ENCODE measurements at regions not wholly inside any gene's neighbourhood (a gene's known extent, or its start where the extent isn't known, plus 50 kb on each side); places are given as distances from the start of the nearest gene placed in this dataset.

GRCh38 chr12:87921621-87922020 is 107.6 kb downstream of the C12orf50 start:
- TF ChIP-seq SUZ12 (IDR thresholded peaks at IDR 0.05; ENCODE audit: extremely low read depth, insufficient read depth, insufficient read length) (no peak), ZNF274 (IDR thresholded peaks at IDR 0.05; ENCODE audit: low read depth, low read length) (no peak), YY1 (IDR thresholded peaks at IDR 0.05; ENCODE audit: insufficient read depth, insufficient read length) (no peak)
- no peak overlapping the region for H3K4me3 ChIP-seq (ENCODE audit: insufficient read length, low read depth)
- H3K4me1 ChIP-seq (ENCODE audit: insufficient read depth, insufficient read length): no peaks in the 10 kb centered on the region
- H3K27me3 ChIP-seq (ENCODE audit: insufficient read depth, insufficient read length): no peaks in the 10 kb centered on the region
- H3K9ac ChIP-seq (ENCODE audit: insufficient read length, low read depth): no peak overlapping the region
- DNase-seq (ENCODE audit: low read depth, low spot score): no peak
- H3K36me3 ChIP-seq (ENCODE audit: insufficient read depth, insufficient read length, low read length): no peaks in the 10 kb centered on the region
- no peaks in the 10 kb centered on the region for H3K9me3 ChIP-seq (ENCODE audit: insufficient read depth, low read length)

- H3K27me3 ChIP-seq (ENCODE audit: insufficient read depth, insufficient read length): no peaks in the 10 kb centered on the region
These were observed 109.1 kb downstream of the C12orf50 start for GRCh38 chr12:87920139-87920538.

GRCh38 chr12:87901457-87901856 is 127.7 kb downstream of the C12orf50 start:
- no peaks in the 10 kb centered on the region for H3K4me1 ChIP-seq (ENCODE audit: insufficient read depth, insufficient read length)
- no peaks in the 10 kb centered on the region for H3K27me3 ChIP-seq (ENCODE audit: insufficient read depth, insufficient read length)
- TF ChIP-seq YY1 (IDR thresholded peaks at IDR 0.05; ENCODE audit: insufficient read depth, insufficient read length) (no peak), SUZ12 (IDR thresholded peaks at IDR 0.05; ENCODE audit: extremely low read depth, insufficient read depth, insufficient read length) (no peak), ZNF274 (IDR thresholded peaks at IDR 0.05; ENCODE audit: low read depth, low read length) (no peak)
- H3K4me3 ChIP-seq (ENCODE audit: insufficient read length, low read depth): no peak overlapping the region
- H3K9ac ChIP-seq (ENCODE audit: insufficient read length, low read depth): no peak overlapping the region
- no peaks in the 10 kb centered on the region for H3K36me3 ChIP-seq (ENCODE audit: insufficient read depth, insufficient read length, low read length)
- DNase-seq (ENCODE audit: low read depth, low spot score): no peak
- no peaks in the 10 kb centered on the region for H3K9me3 ChIP-seq (ENCODE audit: insufficient read depth, low read length)

More at GRCh38 chr12:87920139-87920538, 109.1 kb downstream of the C12orf50 start:
- no peak for DNase-seq (ENCODE audit: low read depth, low spot score)
- Histone ChIP-seq H3K36me3 (ENCODE audit: insufficient read depth, insufficient read length, low read length) (no peaks in the 10 kb centered on the region), H3K9ac (ENCODE audit: insufficient read length, low read depth) (no peak overlapping the region), H3K4me3 (ENCODE audit: insufficient read length, low read depth) (no peak overlapping the region), H3K9me3 (ENCODE audit: insufficient read depth, low read length) (no peaks in the 10 kb centered on the region), H3K4me1 (ENCODE audit: insufficient read depth, insufficient read length) (no peaks in the 10 kb centered on the region)
- TF ChIP-seq SUZ12 (IDR thresholded peaks at IDR 0.05; ENCODE audit: extremely low read depth, insufficient read depth, insufficient read length) (no peak), ZNF274 (IDR thresholded peaks at IDR 0.05; ENCODE audit: low read depth, low read length) (no peak), YY1 (IDR thresholded peaks at IDR 0.05; ENCODE audit: insufficient read depth, insufficient read length) (no peak)

- no peaks in the 10 kb centered on the region for H3K36me3 ChIP-seq (ENCODE audit: insufficient read depth, insufficient read length, low read length)
- no peaks in the 10 kb centered on the region for H3K9me3 ChIP-seq (ENCODE audit: insufficient read depth, low read length)
- no peak for DNase-seq (ENCODE audit: low read depth, low spot score)
- no peaks in the 10 kb centered on the region for H3K27me3 ChIP-seq (ENCODE audit: insufficient read depth, insufficient read length)
- H3K9ac ChIP-seq (ENCODE audit: insufficient read length, low read depth): no peak overlapping the region
- no peaks in the 10 kb centered on the region for H3K4me1 ChIP-seq (ENCODE audit: insufficient read depth, insufficient read length)
- TF ChIP-seq SUZ12 (IDR thresholded peaks at IDR 0.05; ENCODE audit: extremely low read depth, insufficient read depth, insufficient read length) (no peak), YY1 (IDR thresholded peaks at IDR 0.05; ENCODE audit: insufficient read depth, insufficient read length) (no peak), ZNF274 (IDR thresholded peaks at IDR 0.05; ENCODE audit: low read depth, low read length) (no peak)
- H3K4me3 ChIP-seq (ENCODE audit: insufficient read length, low read depth): no peak overlapping the region
These were observed 131.5 kb downstream of the C12orf50 start for GRCh38 chr12:87897662-87898061.

GRCh38 chr12:87883806-87884205 is 145.4 kb downstream of the C12orf50 start:
- H3K9ac ChIP-seq (ENCODE audit: insufficient read length, low read depth): no peak overlapping the region
- no peaks in the 10 kb centered on the region for H3K27me3 ChIP-seq (ENCODE audit: insufficient read depth, insufficient read length)
- H3K4me1 ChIP-seq (ENCODE audit: insufficient read depth, insufficient read length): no peaks in the 10 kb centered on the region
- no peak for TF ChIP-seq SUZ12 (IDR thresholded peaks at IDR 0.05; ENCODE audit: extremely low read depth, insufficient read depth, insufficient read length)
- TF ChIP-seq YY1 (IDR thresholded peaks at IDR 0.05; ENCODE audit: insufficient read depth, insufficient read length): no peak
- no peak for TF ChIP-seq ZNF274 (IDR thresholded peaks at IDR 0.05; ENCODE audit: low read depth, low read length)
- H3K36me3 ChIP-seq (ENCODE audit: insufficient read depth, insufficient read length, low read length): no peaks in the 10 kb centered on the region
- no peak for DNase-seq (ENCODE audit: low read depth, low spot score)
- H3K4me3 ChIP-seq (ENCODE audit: insufficient read length, low read depth): no peak overlapping the region
- H3K9me3 ChIP-seq (ENCODE audit: insufficient read depth, low read length): no peaks in the 10 kb centered on the region

GRCh38 chr12:87879141-87879540 is 150.1 kb downstream of the C12orf50 start:
- Histone ChIP-seq H3K27me3 (ENCODE audit: insufficient read depth, insufficient read length) (no peaks in the 10 kb centered on the region), H3K9me3 (ENCODE audit: insufficient read depth, low read length) (no peaks in the 10 kb centered on the region), H3K4me3 (ENCODE audit: insufficient read length, low read depth) (no peak overlapping the region), H3K9ac (ENCODE audit: insufficient read length, low read depth) (no peak overlapping the region), H3K36me3 (ENCODE audit: insufficient read depth, insufficient read length, low read length) (no peaks in the 10 kb centered on the region), H3K4me1 (ENCODE audit: insufficient read depth, insufficient read length) (no peaks in the 10 kb centered on the region)
- TF ChIP-seq ZNF274 (IDR thresholded peaks at IDR 0.05; ENCODE audit: low read depth, low read length): no peak
- TF ChIP-seq SUZ12 (IDR thresholded peaks at IDR 0.05; ENCODE audit: extremely low read depth, insufficient read depth, insufficient read length): no peak
- TF ChIP-seq YY1 (IDR thresholded peaks at IDR 0.05; ENCODE audit: insufficient read depth, insufficient read length): no peak
- DNase-seq (ENCODE audit: low read depth, low spot score): no peak

- H3K27me3 ChIP-seq (ENCODE audit: insufficient read depth, insufficient read length): no peaks in the 10 kb centered on the region
- H3K9ac ChIP-seq (ENCODE audit: insufficient read length, low read depth): no peak overlapping the region
- no peaks in the 10 kb centered on the region for H3K4me1 ChIP-seq (ENCODE audit: insufficient read depth, insufficient read length)
- DNase-seq (ENCODE audit: low read depth, low spot score): no peak
- H3K36me3 ChIP-seq (ENCODE audit: insufficient read depth, insufficient read length, low read length): no peaks in the 10 kb centered on the region
- no peaks in the 10 kb centered on the region for H3K9me3 ChIP-seq (ENCODE audit: insufficient read depth, low read length)
- H3K4me3 ChIP-seq (ENCODE audit: insufficient read length, low read depth): no peak overlapping the region
- TF ChIP-seq ZNF274 (IDR thresholded peaks at IDR 0.05; ENCODE audit: low read depth, low read length) (no peak), YY1 (IDR thresholded peaks at IDR 0.05; ENCODE audit: insufficient read depth, insufficient read length) (no peak), SUZ12 (IDR thresholded peaks at IDR 0.05; ENCODE audit: extremely low read depth, insufficient read depth, insufficient read length) (no peak)
These were observed 158.4 kb downstream of the C12orf50 start for GRCh38 chr12:87870493-87871460.
